HG02798 (cell line): ENCODE measurements at regions not wholly inside any gene's neighbourhood (a gene's known extent, or its start where the extent isn't known, plus 50 kb on each side); places are given as distances from the start of the nearest gene placed in this dataset.

Source experiments
- ATAC-seq: cut with Tn5 transposase; IDR thresholded peaks from one replicate; pipeline ENCODE4 v1.9.1; 2021; ENCODE audit warnings: mild to moderate bottlenecking; ENCODE audit not compliant: unreplicated experiment, poor library complexity

- peak; percentile 93 for ATAC-seq
Measured at GRCh38 chr4:171639540-171639939, 173.7 kb upstream of the GALNTL6 start.

DNA sequence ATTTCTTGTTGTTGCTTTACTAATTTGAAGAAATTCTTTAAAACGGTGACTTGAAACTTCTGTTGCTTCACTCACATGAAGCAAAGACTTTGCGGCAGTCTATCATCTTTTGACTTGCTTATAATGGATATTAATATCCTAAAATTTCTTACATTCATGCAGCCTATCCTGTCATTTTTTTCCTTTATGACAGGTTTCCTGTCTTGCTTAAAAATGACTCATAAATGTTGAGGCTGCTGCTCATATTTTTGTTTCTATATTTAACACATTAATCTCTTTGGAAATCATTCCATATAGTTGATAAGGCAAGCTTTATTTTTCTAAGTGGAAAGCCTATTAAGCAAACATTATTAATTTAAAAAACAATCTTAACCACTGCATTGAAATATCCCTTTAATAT lies 176.6 kb upstream of the GALNTL6 start:
- ATAC-seq: no peak

- ATAC-seq: no peak
Measured at GRCh38 chr4:171629737-171630136, 183.5 kb upstream of the GALNTL6 start.

DNA sequence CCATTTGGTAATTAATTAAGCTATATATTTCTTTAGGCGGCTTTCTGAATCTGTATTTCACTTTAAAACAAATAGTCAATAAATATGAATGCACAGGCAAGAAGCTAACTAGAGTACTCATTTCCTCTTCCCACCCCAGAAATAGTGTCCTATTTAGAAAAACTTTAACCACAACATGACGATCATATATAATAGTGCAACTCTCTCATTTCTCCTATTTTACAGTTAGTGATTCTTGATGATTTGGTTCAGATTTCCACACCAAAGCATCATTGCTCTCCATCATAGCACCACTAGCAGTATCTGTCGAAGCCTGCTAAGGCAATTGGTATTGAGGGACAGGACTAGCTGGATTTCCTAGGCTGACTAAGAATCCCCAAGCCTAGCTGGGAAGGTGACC lies 184.0 kb upstream of the GALNTL6 start:
- ATAC-seq: peak; percentile 88

- no peak for ATAC-seq
Measured at GRCh38 chr4:171626554-171626953, 186.7 kb upstream of the GALNTL6 start.

- no peak for ATAC-seq
Measured at GRCh38 chr4:171622729-171623128, 190.5 kb upstream of the GALNTL6 start.

GRCh38 chr4:171621646-171622045 lies 191.6 kb upstream of the GALNTL6 start:
- no peak for ATAC-seq

DNA sequence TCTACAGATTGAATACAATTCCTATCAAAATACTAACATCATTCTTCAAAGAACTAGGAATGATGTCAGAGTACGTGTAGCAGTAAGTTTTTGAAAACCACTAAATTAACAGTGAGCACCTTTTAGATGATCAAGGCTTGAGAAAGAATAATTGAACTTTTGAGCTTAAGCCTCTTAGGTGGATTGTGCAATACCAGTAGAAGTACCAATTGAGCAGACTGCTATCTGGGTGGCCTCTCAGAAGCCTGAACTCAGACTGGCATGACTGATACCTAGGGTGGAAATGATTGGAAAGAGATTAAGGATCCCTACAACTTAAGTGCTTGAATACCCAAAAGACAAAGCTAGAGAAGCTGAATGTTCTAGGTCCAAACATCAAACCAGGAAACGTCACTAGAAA lies 200.3 kb upstream of the GALNTL6 start:
- ATAC-seq: no peak

DNA sequence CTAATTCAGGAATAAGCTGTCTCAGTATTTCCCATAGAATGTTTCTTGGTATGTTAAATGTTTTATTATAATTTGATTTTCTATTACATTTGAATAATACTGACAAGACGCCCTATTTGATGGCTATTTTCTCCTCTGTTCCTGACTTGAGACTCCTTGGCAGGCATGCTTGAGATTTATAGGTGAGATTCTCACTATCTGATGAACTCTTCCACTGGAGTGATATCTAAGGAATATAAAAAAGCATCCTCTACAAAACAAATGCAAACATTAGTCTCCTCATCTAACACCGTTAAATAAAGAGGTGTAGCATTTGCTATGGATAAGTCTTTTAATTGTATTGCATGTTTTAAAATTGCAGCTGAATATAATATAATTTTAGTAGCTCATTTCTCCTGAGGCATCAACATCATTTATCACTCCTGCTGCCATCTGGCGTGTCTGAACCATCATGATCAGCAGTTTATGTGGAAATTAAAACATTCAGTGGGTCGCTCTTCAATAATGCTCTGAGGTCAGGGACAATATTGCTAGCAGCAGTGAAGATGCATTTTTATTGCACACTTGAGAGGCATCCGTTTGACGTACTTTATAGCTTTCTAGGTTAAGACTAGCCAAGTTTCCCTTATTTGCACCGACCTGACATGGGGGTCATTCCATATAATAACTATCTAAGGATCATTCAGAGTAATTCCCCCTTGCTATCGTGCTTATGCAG lies 210.4 kb upstream of the GALNTL6 start:
- no peak for ATAC-seq

- no peak for ATAC-seq
Measured at GRCh38 chr4:171601091-171601490, 212.1 kb upstream of the GALNTL6 start.

- no peak for ATAC-seq
Measured at GRCh38 chr4:171599628-171600027, 213.6 kb upstream of the GALNTL6 start.

DNA sequence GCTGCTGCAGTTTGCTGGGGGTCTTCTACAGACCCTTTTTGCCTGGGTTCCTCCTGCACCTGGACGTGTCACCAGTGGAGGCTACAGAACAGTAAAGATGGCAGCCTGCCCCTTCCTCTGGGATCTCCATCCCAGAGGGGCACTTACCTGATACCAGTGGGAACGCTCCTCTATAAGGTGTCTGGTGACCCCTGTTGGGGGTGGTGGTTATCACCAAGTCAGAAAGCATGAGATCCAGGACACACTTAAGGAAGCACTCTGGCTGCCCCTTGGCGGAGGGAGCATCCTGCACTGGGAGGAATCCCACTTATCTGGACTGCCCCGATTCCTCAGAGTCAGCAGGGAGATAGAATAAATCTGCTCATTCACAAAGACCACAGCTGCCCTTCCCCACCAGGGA lies 218.9 kb upstream of the GALNTL6 start:
- ATAC-seq: no peak

- ATAC-seq: no peak
Measured at GRCh38 chr4:171590716-171591115, 222.5 kb upstream of the GALNTL6 start.

- no peak for ATAC-seq
Measured at GRCh38 chr4:171588764-171589163, 224.4 kb upstream of the GALNTL6 start.

DNA sequence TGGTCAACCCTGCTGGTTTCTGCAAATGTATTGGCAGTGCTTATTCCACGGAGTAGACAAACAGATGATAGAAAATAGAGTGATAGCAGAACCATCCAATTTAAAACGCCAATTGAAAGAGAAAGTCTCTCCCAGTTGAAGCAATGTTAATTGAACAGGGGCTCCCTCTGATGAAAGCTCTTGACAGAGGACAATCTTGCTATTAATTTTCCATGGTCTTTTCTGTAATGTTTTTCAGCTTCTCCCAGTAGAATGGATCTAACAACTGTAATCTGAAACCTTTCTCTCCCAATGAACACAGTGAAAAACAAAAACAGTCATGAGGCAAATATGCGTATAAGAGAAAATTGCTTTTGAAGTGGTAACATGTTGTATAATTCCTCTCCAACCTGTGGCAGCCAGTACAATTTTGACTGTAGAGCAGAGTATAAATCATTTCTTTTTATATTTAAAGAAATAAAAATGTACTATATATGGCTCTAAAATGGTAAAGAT lies 225.1 kb upstream of the GALNTL6 start:
- ATAC-seq: no peak

DNA sequence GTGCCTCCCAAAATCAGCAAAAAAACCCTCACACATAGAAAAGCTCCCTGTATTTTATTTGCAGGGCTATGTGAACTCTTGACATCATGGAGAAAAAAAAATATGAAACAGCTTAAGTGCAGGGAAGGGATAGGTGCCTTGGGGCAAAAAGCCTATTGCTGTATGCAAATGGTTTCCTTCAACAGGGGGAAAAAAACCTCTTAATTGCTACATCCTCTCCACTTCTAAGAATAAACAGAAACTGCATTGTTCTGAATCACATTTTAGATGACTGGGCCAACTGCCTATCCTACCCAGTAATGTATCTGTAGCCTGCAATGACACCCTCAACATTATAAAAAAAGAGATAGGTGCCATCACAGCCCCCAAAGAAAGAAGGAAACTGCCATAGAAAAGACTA lies 229.4 kb upstream of the GALNTL6 start:
- no peak for ATAC-seq

DNA sequence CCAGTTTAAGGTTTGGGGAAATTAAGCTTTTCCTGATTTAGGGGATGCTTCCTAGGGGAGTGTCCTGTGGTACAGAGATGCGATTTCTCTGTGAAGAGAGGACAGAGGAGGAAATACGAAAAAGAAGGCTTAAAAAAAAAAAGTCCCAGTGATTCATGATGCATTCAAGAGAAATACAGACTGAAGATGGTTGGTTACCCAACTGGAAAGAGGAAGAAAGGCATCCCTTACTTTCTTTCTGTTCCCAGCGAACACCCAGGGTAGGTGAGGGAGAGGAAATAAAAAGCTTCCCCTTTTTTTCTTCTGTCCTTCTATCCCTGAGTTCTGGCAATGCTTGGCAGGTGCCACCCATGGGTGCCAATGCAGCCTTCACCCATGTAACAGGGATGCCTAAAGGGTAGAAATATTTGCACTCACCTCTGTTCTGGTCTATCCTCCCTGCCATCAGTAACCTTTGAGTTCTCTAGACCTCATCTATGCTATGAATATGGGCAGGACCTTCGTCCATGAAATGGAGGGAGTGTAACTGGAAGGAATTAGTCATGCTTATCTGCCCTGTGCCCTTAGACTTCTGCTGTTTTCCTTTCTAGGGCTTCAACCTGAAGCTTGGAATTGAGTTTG lies 230.1 kb upstream of the GALNTL6 start:
- ATAC-seq: no peak

DNA sequence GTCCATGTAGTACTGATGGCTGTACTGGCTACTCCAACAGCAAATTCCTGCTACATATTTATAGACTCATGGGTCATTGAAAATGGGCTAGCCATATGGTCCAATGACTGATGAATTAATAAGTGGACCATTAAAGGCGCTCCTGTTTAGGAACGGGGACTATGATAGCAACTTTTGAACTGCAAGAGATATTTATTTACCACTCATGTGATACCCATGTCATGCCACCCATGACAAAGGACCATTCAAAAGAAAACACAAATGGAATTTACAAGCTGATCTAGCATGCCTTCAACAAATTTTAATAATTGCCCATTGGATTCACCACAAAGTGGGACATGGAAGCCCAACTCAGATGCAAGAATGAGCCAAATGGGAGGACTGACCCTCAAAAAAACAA lies 240.0 kb upstream of the GALNTL6 start:
- no peak for ATAC-seq

DNA sequence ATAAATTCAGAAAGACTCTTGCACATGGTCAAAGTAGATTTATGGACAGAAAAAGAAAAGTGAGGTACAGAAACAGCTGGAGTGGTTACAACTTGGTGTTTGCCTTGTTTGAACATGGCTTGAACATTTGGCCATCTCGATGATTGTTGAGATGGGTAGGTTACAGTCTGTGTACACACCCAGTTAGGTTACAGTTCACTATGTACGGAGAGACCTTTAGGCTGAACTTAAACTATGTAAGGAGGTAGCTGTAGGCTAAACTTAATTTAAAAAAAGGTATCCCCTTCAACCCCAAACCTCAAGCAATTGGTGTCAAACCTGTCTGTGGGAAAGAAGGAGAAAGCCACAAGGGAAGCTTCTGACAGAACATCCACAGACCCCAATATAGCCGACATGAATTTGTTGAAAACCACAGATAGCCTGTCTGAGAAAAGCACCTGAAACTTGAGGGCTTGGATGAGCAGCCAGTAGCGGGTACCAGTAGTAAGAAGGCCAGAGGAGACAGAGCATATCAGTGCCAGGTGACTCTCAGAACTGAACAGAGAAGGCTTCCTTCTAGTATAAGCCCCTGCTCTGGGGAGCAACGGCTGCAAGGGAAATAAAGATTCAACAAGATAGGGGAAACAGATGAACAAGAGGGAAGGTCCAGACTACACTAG lies 247.9 kb upstream of the GALNTL6 start:
- peak; percentile 65 for ATAC-seq

- ATAC-seq: peak; percentile 56
Measured at GRCh38 chr4:171561419-171561818, 251.8 kb upstream of the GALNTL6 start.

GRCh38 chr4:171553961-171554360 lies 259.2 kb upstream of the GALNTL6 start:
- ATAC-seq: no peak
